Erythroblast (primary cell): ENCODE measurements at regions not wholly inside any gene's neighbourhood (a gene's known extent, or its start where the extent isn't known, plus 50 kb on each side); places are given as distances from the start of the nearest gene placed in this dataset.

ENCODE experiments used
- GATA1 ChIP-seq: IDR thresholded peaks from 2 replicates; pipeline ENCODE4 v1.6.1; 2011; ENCODE audit warnings: low read depth, mild to moderate bottlenecking, control low read depth, low read length, moderate library complexity
- POLR2A ChIP-seq: IDR thresholded peaks from 2 replicates; pipeline ENCODE4 v1.6.1; 2011; ENCODE audit warnings: mild to moderate bottlenecking, low read length

DNA sequence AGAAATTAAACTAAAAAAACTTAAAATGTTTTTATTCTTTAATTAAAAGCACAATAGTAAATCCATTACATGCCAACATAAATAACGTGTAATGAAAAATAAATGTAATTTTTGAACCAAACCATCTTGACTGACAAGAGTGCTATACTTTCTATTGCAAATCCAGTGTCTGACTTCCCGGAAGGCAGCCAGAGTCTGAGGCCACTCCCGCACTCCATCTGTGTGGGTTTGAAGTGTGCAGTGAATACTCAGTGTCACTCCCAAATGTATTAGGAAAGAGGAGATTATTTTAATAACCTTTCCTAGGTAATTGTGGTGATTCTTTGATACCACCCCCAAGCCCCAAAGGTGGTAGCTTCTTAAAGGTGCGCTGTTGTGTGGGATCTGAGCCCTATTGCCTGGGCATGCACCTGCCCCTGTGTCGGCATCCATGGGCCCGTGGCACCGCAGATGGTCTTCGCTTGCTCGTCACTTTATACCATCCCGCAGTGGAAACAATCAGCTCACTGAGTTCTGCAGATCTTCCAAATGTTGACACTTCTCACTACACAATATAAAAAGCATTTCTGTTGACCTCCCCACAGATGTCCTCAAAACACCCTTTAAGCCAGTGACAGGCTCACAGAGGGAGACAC, 391.2 kb downstream of the THBS2 start:
- no peak for TF ChIP-seq POLR2A
- no peak for TF ChIP-seq GATA1
